ENCODE measurements at regions not wholly inside any gene's neighbourhood (a gene's known extent, or its start where the extent isn't known, plus 50 kb on each side); places are given as distances from the start of the nearest gene placed in this dataset.

- ATAC-seq (no peak), DNase-seq (no peak)
- Mint-ChIP-seq H3K4me1 (ENCODE audit: low read depth) (no peaks in the 10 kb centered on the region), H3K4me3 (no peak overlapping the region), H3K36me3 (ENCODE audit: insufficient read depth) (no peaks in the 10 kb centered on the region), H3K9me3 (peaks cover 3% of the 10 kb centered on the region), H3K27me3 (ENCODE audit: low read depth) (no peaks in the 10 kb centered on the region)
These were observed 476.1 kb upstream of the MGMT start for GRCh38 chr10:128990986-128991385.

GRCh38 chr10:128992770-128993169 is 474.3 kb upstream of the MGMT start:
- no peak overlapping the region for H3K4me3 Mint-ChIP-seq
- no peaks in the 10 kb centered on the region for H3K4me1 Mint-ChIP-seq (ENCODE audit: low read depth)
- peaks cover 3% of the 10 kb centered on the region for H3K9me3 Mint-ChIP-seq
- no peaks in the 10 kb centered on the region for H3K36me3 Mint-ChIP-seq (ENCODE audit: insufficient read depth)
- H3K27me3 Mint-ChIP-seq (ENCODE audit: low read depth) = no peaks in the 10 kb centered on the region
- no peak for DNase-seq
- ATAC-seq = no peak

GRCh38 chr10:128993443-128993842 is 473.6 kb upstream of the MGMT start:
- no peaks in the 10 kb centered on the region for H3K4me1 Mint-ChIP-seq (ENCODE audit: low read depth)
- H3K4me3 Mint-ChIP-seq = no peak overlapping the region
- no peaks in the 10 kb centered on the region for H3K27me3 Mint-ChIP-seq (ENCODE audit: low read depth)
- H3K9me3 Mint-ChIP-seq = no peaks in the 10 kb centered on the region
- ATAC-seq (no peak), DNase-seq (no peak)
- no peaks in the 10 kb centered on the region for H3K36me3 Mint-ChIP-seq (ENCODE audit: insufficient read depth)

GRCh38 chr10:128993911-128994538 is 473.0 kb upstream of the MGMT start:
- no peaks in the 10 kb centered on the region for H3K27me3 Mint-ChIP-seq (ENCODE audit: low read depth)
- DNase-seq = no peak
- ATAC-seq = no peak
- no peaks in the 10 kb centered on the region for H3K9me3 Mint-ChIP-seq
- H3K36me3 Mint-ChIP-seq (ENCODE audit: insufficient read depth) = no peaks in the 10 kb centered on the region
- no peaks in the 10 kb centered on the region for H3K4me1 Mint-ChIP-seq (ENCODE audit: low read depth)
- H3K4me3 Mint-ChIP-seq = no peak overlapping the region

GRCh38 chr10:128994598-128995143 is 472.4 kb upstream of the MGMT start:
- H3K27me3 Mint-ChIP-seq (ENCODE audit: low read depth) = no peaks in the 10 kb centered on the region
- no peaks in the 10 kb centered on the region for H3K4me1 Mint-ChIP-seq (ENCODE audit: low read depth)
- no peak overlapping the region for H3K4me3 Mint-ChIP-seq
- H3K36me3 Mint-ChIP-seq (ENCODE audit: insufficient read depth) = no peaks in the 10 kb centered on the region
- ATAC-seq = no peak
- H3K9me3 Mint-ChIP-seq = no peaks in the 10 kb centered on the region
- no peak for DNase-seq

GRCh38 chr10:128995676-128996075 is 471.4 kb upstream of the MGMT start:
- Mint-ChIP-seq H3K4me1 (ENCODE audit: low read depth) (no peaks in the 10 kb centered on the region), H3K27me3 (ENCODE audit: low read depth) (no peaks in the 10 kb centered on the region), H3K4me3 (no peak overlapping the region), H3K9me3 (no peaks in the 10 kb centered on the region), H3K36me3 (ENCODE audit: insufficient read depth) (no peaks in the 10 kb centered on the region)
- no peak for ATAC-seq
- DNase-seq = no peak

GRCh38 chr10:128996092-128996491 is 470.9 kb upstream of the MGMT start:
- no peak for ATAC-seq

GRCh38 chr10:128998101-128998805 is 468.8 kb upstream of the MGMT start:
- H3K4me3 Mint-ChIP-seq = no peak overlapping the region
- no peaks in the 10 kb centered on the region for H3K4me1 Mint-ChIP-seq (ENCODE audit: low read depth)
- DNase-seq (no peak), ATAC-seq (no peak)
- H3K36me3 Mint-ChIP-seq (ENCODE audit: insufficient read depth) = no peaks in the 10 kb centered on the region
- H3K9me3 Mint-ChIP-seq = no peaks in the 10 kb centered on the region
- H3K27me3 Mint-ChIP-seq (ENCODE audit: low read depth) = no peaks in the 10 kb centered on the region

More at GRCh38 chr10:128996092-128996491, 470.9 kb upstream of the MGMT start:
- no peaks in the 10 kb centered on the region for H3K4me1 Mint-ChIP-seq (ENCODE audit: low read depth)
- no peaks in the 10 kb centered on the region for H3K27me3 Mint-ChIP-seq (ENCODE audit: low read depth)
- no peak for DNase-seq
- no peaks in the 10 kb centered on the region for H3K9me3 Mint-ChIP-seq
- H3K36me3 Mint-ChIP-seq (ENCODE audit: insufficient read depth) = no peaks in the 10 kb centered on the region
- H3K4me3 Mint-ChIP-seq = no peak overlapping the region

- no peaks in the 10 kb centered on the region for H3K4me1 Mint-ChIP-seq (ENCODE audit: low read depth)
- peaks cover 7% of the 10 kb centered on the region for H3K9me3 Mint-ChIP-seq
- H3K36me3 Mint-ChIP-seq (ENCODE audit: insufficient read depth) = no peaks in the 10 kb centered on the region
- no peaks in the 10 kb centered on the region for H3K27me3 Mint-ChIP-seq (ENCODE audit: low read depth)
- DNase-seq = no peak
- H3K4me3 Mint-ChIP-seq = no peak overlapping the region
- no peak for ATAC-seq
These were observed 462.6 kb upstream of the MGMT start for GRCh38 chr10:129004398-129004797.

GRCh38 chr10:129005080-129005479 is 462.0 kb upstream of the MGMT start:
- Mint-ChIP-seq H3K4me3 (no peak overlapping the region), H3K27me3 (ENCODE audit: low read depth) (no peaks in the 10 kb centered on the region), H3K9me3 (peaks cover 9% of the 10 kb centered on the region), H3K36me3 (ENCODE audit: insufficient read depth) (no peaks in the 10 kb centered on the region), H3K4me1 (ENCODE audit: low read depth) (no peaks in the 10 kb centered on the region)
- DNase-seq (no peak), ATAC-seq (no peak)

- ATAC-seq (no peak), DNase-seq (no peak)
- no peak overlapping the region for H3K4me3 Mint-ChIP-seq
- H3K9me3 Mint-ChIP-seq = peaks cover 9% of the 10 kb centered on the region
- no peaks in the 10 kb centered on the region for H3K36me3 Mint-ChIP-seq (ENCODE audit: insufficient read depth)
- H3K4me1 Mint-ChIP-seq (ENCODE audit: low read depth) = no peaks in the 10 kb centered on the region
- no peaks in the 10 kb centered on the region for H3K27me3 Mint-ChIP-seq (ENCODE audit: low read depth)
These were observed 461.2 kb upstream of the MGMT start for GRCh38 chr10:129005804-129006203.

GRCh38 chr10:129018511-129018910 is 448.5 kb upstream of the MGMT start:
- no peaks in the 10 kb centered on the region for H3K9me3 Mint-ChIP-seq
- no peaks in the 10 kb centered on the region for H3K36me3 Mint-ChIP-seq (ENCODE audit: insufficient read depth)
- DNase-seq = no peak
- no peak overlapping the region for H3K4me3 Mint-ChIP-seq
- no peaks in the 10 kb centered on the region for H3K4me1 Mint-ChIP-seq (ENCODE audit: low read depth)
- no peaks in the 10 kb centered on the region for H3K27me3 Mint-ChIP-seq (ENCODE audit: low read depth)
- ATAC-seq = no peak

GRCh38 chr10:129020651-129021330 is 446.2 kb upstream of the MGMT start:
- DNase-seq = no peak
- H3K27me3 Mint-ChIP-seq (ENCODE audit: low read depth) = no peaks in the 10 kb centered on the region
- no peak for ATAC-seq
- no peak overlapping the region for H3K4me3 Mint-ChIP-seq
- no peaks in the 10 kb centered on the region for H3K36me3 Mint-ChIP-seq (ENCODE audit: insufficient read depth)
- no peaks in the 10 kb centered on the region for H3K4me1 Mint-ChIP-seq (ENCODE audit: low read depth)
- no peaks in the 10 kb centered on the region for H3K9me3 Mint-ChIP-seq

- Mint-ChIP-seq H3K27me3 (ENCODE audit: low read depth) (no peaks in the 10 kb centered on the region), H3K4me1 (ENCODE audit: low read depth) (no peaks in the 10 kb centered on the region), H3K4me3 (no peak overlapping the region), H3K36me3 (ENCODE audit: insufficient read depth) (no peaks in the 10 kb centered on the region), H3K9me3 (no peaks in the 10 kb centered on the region)
- ATAC-seq (no peak), DNase-seq (no peak)
These were observed 445.3 kb upstream of the MGMT start for GRCh38 chr10:129021594-129022304.
